ENCODE measurements at regions not wholly inside any gene's neighbourhood (a gene's known extent, or its start where the extent isn't known, plus 50 kb on each side); places are given as distances from the start of the nearest gene placed in this dataset.

GRCh38 chr2:241982706-241983570 lies 113.4 kb downstream of the RTP5 start:
- CTCF ChIA-PET (ENCODE audit: partially characterized antibody) = interaction anchor here (1.2 kb wide), 1 partner anchor 32 kb away, joined by 3 read pairs; no protein-coding TSS in a partner anchor
- Histone ChIP-seq H2BK5ac (ENCODE audit: low read depth, low read length) (no peak overlapping the region), H3K27me3 (replicated peaks in 1 of 4; ENCODE audit: control insufficient read depth in 3 of 4, extremely low read depth in 1 of 4, insufficient read depth in 3 of 4, low read length in 3 of 4) (no peaks in the 10 kb centered on the region; a peak in 1 of 7 replicates), H2BK15ac (ENCODE audit: low read length) (no peak overlapping the region), H3K56ac (replicated peaks; ENCODE audit: insufficient read length, low read depth, low read length) (no peak overlapping the region), H3K9me3 (ENCODE audit: insufficient read depth in 2 of 2, low read depth in 1 of 2, low read length in 1 of 2) (peaks cover under 1 to 27% of the 10 kb centered on the region in 2 experiments; a peak in 2 of 4 replicates), H3K14ac (ENCODE audit: insufficient read length) (no peak overlapping the region), H4K91ac (replicated peaks; ENCODE audit: insufficient read length, low read length) (no peak overlapping the region), H2BK12ac (ENCODE audit: low read depth, low read length) (no peak overlapping the region), H3K18ac (ENCODE audit: extremely low read depth, low read length) (no peak overlapping the region), H3K4me3 (ENCODE audit: extremely low read depth in 1 of 4, insufficient read depth in 2 of 4, low read depth in 3 of 4, low read length in 4 of 4) (no peak overlapping the region), H2BK120ac (replicated peaks; ENCODE audit: low read depth, low read length) (no peak overlapping the region), H3K27ac (ENCODE audit: low read depth, low read length) (no peak overlapping the region), H3K4me2 (ENCODE audit: insufficient read depth in 1 of 2, low read depth in 2 of 2, low read length in 2 of 2) (no peak overlapping the region), H3K23me2 (ENCODE audit: low read depth, low read length) (no peaks in the 10 kb centered on the region), H4K5ac (ENCODE audit: insufficient read length, low read depth, low read length) (no peak overlapping the region), H3K36me3 (ENCODE audit: control insufficient read depth in 2 of 4, insufficient read depth in 4 of 4, low read length in 3 of 4) (no peaks in the 10 kb centered on the region), H3K9ac (replicated peaks in 1 of 4; ENCODE audit: extremely low read depth in 1 of 4, low read depth in 3 of 4, low read length in 3 of 4) (no peak overlapping the region), H3K4ac (replicated peaks; ENCODE audit: insufficient read length, low read depth, low read length) (no peak overlapping the region), H3K79me1 (ENCODE audit: low read depth, low read length) (no peaks in the 10 kb centered on the region), H2BK20ac (ENCODE audit: low read length) (no peak overlapping the region), H3K23ac (ENCODE audit: insufficient read length) (no peak overlapping the region), H3K4me1 (replicated peaks in 1 of 4; ENCODE audit: control insufficient read depth in 3 of 4, insufficient read depth in 4 of 4, low read length in 3 of 4) (no peaks in the 10 kb centered on the region), H2AFZ (ENCODE audit: low read length) (no peak overlapping the region), H3K79me2 (ENCODE audit: control insufficient read depth in 1 of 2, insufficient read depth in 2 of 2, low read length in 2 of 2) (no peaks in the 10 kb centered on the region), H4K8ac (ENCODE audit: extremely low read depth, insufficient read depth, low read length) (no peak overlapping the region), H4K20me1 (replicated peaks in 1 of 2; ENCODE audit: control insufficient read depth in 1 of 2, insufficient read depth in 2 of 2, low read length in 2 of 2) (no peaks in the 10 kb centered on the region), H2AK5ac (ENCODE audit: low read depth, low read length) (no peak overlapping the region)
- no peak for DNase-seq (ENCODE audit: low read depth in 1 of 2, low spot score in 2 of 2)
- no peak for FAIRE-seq
- POLR2A ChIA-PET (ENCODE audit: partially characterized antibody) = no interaction called here
- 92% methylated on average over 23 of the region's 23 CpGs; no CpG with 5 or more reads in 1 of the 2 experiments for WGBS, 2 experiments (ENCODE audit: extremely low coverage in 1 of 2, insufficient coverage in 1 of 2, insufficient read length in 1 of 2, insufficient replicate concordance in 2 of 2, low coverage in 1 of 2, low lambda C conversion rate in 2 of 2, missing lambda C conversion rate in 1 of 2)
- TF ChIP-seq TBP (IDR thresholded peaks at IDR 0.05; ENCODE audit: low read depth, low read length) (no peak), SP2 (IDR thresholded peaks at IDR 0.05; ENCODE audit: low read length) (no peak), SIX5 (IDR thresholded peaks at IDR 0.05; ENCODE audit: low read depth, low read length) (no peak), KDM4A (IDR thresholded peaks at IDR 0.05; ENCODE audit: low read depth, low read length, severe bottlenecking) (no peak), GABPA (IDR thresholded peaks at IDR 0.05; ENCODE audit: borderline replicate concordance, insufficient read depth, low read length) (no peak), YY1 (IDR thresholded peaks at IDR 0.05; ENCODE audit: low read depth, low read length) (no peak), ATF3 (IDR thresholded peaks at IDR 0.05; ENCODE audit: insufficient read depth, low read depth, low read length) (no peak), FOSL1 (IDR thresholded peaks at IDR 0.05; ENCODE audit: insufficient read depth, low read depth, low read length) (no peak), BCL11A (IDR thresholded peaks at IDR 0.05; ENCODE audit: low read depth in 2 of 2, low read length in 2 of 2) (no peak), MAX (IDR thresholded peaks at IDR 0.05) (no peak), RXRA (IDR thresholded peaks at IDR 0.05; ENCODE audit: insufficient read depth, low read depth, low read length) (no peak)

Measured in H1 (cell line).